ENCODE measurements at regions not wholly inside any gene's neighbourhood (a gene's known extent, or its start where the extent isn't known, plus 50 kb on each side); places are given as distances from the start of the nearest gene placed in this dataset.

DNA sequence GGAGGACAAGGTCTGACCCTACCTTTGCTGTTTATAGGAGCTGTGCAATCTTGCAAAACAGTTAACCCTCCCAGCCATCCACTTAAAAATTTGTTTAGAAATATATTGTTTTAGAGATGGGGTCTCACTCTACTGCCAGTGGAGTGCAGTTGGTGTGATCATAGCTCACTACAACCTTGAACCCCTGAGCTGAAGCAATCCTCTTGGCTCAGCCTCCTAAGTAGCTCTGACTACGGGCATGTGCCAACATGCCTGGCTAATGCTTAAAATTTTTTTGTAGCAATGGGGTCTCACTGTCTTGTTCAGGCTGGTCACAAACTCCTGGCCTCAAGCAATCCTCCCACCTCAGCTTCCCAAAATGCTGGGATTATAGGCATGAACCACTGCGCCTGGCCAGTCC is 120.2 kb upstream of the PJA2 start:
- no peak for DNase-seq (ENCODE audit: low read depth)

- no peak for DNase-seq (ENCODE audit: low read depth)
These were observed 119.7 kb upstream of the PJA2 start for GRCh38 chr5:109529520-109529919.

- no peak for DNase-seq (ENCODE audit: low read depth)
These were observed 114.8 kb upstream of the PJA2 start for GRCh38 chr5:109524555-109524954.

GRCh38 chr5:109524026-109524425 is 114.3 kb upstream of the PJA2 start:
- no peak for DNase-seq (ENCODE audit: low read depth)

DNA sequence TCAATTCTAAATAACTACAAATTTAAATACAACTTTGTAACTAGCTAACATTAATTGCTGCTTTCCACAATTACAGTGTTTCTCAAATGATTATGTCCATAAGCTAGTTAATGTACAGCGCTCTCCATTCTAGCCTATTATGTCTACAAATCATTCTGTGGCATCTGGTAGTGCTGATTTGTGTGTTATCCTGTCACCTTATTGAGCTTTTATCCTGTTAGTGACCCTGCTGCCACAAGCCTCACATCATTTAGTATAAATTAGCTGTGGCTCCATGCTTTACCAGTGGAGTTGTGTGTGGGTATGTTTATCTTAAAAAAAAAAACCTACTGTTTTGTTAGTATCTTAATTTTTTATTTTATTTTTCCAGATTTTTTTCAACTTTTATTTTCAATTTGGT is 112.6 kb upstream of the PJA2 start:
- DNase-seq (ENCODE audit: low read depth) = no peak

DNA sequence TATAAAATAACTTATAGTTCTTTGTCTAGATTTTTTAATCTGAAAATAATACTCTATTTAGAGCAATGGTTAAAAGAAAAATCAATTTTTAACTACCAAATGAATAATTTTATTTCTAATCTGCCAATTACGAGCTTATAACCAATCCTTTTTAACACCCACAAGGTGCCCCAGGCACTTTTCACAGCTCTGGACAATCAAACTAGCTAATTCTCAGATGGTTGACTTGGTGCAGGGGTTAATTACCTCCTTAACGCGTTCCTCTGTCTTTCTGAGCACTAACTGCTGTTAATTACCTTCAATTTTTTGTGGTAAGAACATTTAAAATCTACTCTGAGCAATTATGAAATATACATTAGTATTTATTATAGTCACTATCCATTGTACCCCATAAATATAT is 109.6 kb upstream of the PJA2 start:
- DNase-seq (ENCODE audit: low read depth) = no peak

GRCh38 chr5:109516390-109516789 is 106.6 kb upstream of the PJA2 start:
- peak; percentile 19 for DNase-seq (ENCODE audit: low read depth)

DNA sequence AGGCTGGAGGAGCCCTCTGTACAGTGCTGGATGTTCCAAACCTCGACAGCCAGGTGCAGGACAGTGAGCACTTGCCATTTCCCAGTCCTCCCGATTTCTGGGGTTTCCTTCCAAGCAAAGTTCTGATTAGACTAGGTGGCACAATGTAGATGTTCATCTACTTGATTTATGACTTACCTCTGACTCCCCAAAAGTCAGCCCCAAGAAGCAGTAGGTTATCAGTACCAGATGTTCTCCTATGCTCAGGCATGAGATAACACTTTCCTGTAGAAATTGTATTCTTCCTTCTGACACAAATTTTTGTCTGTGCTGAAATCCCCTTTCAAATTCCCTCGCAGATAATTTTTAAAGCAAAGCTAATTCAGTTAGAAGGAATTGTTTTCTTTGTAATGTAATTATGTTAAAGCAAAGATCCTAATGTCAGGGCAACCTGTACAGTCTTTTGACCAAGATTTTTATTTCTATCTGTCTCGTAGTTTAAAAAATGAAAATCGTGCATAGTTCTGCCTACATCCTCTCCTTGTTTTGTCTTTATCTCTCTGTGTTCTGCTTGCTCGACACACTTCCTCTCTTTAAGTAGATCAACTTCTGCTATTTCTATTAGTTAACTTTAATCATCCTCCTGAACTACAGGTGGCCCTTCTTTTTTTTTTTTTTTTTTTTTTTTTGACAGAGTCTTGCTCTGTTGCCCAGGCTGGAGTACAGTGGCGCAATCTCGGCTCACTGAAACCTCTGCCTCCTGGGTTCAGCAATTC is 102.4 kb upstream of the PJA2 start:
- DNase-seq (ENCODE audit: low read depth) = no peak

- no peak for DNase-seq (ENCODE audit: low read depth)
These were observed 96.8 kb upstream of the PJA2 start for GRCh38 chr5:109506556-109506955.

GRCh38 chr5:109496112-109496511 is 86.3 kb upstream of the PJA2 start:
- no peak for DNase-seq (ENCODE audit: low read depth)

GRCh38 chr5:109487753-109488420 is 78.1 kb upstream of the PJA2 start:
- DNase-seq (ENCODE audit: low read depth) = no peak

DNA sequence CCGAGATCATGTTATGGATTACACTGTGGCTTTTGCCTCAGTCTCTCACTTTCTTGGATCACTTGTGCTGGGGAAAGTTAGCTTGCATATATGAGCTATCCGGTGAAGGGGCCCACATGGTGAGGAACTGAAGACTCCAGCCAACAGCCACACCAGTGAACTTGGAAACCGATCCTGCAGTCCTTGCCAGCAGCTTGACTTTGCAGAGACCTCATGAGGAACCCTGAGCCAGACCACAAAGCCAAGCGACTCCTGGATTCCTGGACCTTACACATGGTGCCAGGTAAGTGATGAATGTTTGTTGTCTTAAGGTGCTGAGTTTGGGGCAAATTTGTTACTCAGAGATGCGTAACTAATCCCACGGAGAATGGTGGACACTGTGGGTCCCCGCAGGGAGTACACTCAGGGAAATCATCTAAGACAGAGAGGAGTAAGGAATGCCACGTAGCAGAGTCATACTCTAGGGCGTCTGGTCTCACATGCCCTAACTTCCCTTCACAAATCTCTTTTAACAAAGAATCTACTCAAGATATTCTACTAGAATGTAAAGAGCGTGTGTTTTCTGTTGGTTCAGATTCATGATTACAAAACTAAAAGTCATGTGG is 76.5 kb upstream of the PJA2 start:
- DNase-seq (ENCODE audit: low read depth) = no peak

- DNase-seq (ENCODE audit: low read depth) = no peak
These were observed 75.3 kb upstream of the PJA2 start for GRCh38 chr5:109485030-109485429.

DNA sequence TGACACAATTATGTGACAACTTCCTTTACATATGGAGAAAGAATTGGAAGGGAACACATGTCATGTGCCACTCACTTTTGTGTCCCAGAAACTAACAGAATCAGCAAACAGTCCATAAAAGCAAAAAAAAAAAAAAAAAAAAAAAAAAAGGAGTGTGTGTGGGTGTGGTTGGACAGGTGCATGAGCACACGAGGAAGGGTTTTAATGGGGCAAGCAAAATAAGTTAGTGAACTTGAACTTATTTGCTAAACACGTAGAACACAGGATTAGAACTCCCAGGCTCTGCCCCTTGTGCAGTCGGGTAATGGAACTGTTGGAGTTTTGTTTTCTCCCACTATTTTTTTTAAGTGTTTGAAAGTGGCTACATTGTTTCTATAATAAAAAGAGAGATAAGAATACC is 74.8 kb upstream of the PJA2 start:
- DNase-seq (ENCODE audit: low read depth) = no peak

GRCh38 chr5:109483395-109483971 is 73.7 kb upstream of the PJA2 start:
- DNase-seq (ENCODE audit: low read depth) = no peak

- no peak for DNase-seq (ENCODE audit: low read depth)
These were observed 73.0 kb upstream of the PJA2 start for GRCh38 chr5:109482748-109483147.

DNA sequence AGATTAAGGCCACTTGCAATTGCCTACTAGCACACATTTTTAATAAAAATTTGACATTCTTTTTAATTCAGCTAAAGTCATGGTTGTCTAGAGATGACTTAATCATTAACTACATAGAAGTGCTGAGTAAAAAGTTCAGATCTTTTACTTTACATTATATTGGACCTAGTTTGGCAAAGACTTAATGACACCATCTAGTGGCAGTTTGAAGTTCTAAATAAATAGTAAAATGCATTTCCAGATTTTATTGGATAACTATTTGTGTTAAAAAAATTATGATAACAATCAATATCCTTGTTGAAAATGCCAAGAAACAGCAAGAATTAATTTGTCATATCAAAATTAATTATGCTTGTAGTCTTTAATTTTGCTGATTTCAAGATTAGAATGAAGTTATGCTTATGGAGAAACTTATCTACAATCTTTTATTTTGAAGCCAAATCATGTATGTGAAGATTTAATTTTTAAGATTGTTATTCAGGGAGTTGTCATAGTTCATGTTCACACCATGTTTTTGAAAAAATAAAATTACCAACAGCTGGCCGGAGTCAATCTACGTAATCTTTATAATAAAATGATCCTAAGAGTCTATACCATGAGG is 69.6 kb upstream of the PJA2 start:
- DNase-seq (ENCODE audit: low read depth) = no peak

DNA sequence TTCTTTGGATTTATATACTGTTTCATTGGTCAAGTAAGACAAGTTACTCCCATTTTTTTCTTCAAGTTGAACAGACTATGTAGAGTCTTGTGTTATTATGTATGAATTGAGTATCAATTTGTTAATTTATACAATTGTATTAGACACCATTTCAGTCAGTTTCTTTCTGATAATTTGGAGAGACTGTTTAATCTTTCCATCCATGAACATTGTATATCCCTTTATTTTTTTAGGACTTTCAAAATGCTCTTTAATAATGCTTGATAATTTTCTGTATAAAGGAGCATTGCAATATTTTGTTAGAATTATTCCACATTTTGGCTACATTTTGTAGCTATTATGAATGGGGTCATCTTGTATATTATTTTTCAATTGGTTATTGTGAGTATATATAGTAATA is 69.1 kb upstream of the PJA2 start:
- no peak for DNase-seq (ENCODE audit: low read depth)

- no peak for DNase-seq (ENCODE audit: low read depth)
These were observed 66.5 kb upstream of the PJA2 start for GRCh38 chr5:109476292-109476691.

DNA sequence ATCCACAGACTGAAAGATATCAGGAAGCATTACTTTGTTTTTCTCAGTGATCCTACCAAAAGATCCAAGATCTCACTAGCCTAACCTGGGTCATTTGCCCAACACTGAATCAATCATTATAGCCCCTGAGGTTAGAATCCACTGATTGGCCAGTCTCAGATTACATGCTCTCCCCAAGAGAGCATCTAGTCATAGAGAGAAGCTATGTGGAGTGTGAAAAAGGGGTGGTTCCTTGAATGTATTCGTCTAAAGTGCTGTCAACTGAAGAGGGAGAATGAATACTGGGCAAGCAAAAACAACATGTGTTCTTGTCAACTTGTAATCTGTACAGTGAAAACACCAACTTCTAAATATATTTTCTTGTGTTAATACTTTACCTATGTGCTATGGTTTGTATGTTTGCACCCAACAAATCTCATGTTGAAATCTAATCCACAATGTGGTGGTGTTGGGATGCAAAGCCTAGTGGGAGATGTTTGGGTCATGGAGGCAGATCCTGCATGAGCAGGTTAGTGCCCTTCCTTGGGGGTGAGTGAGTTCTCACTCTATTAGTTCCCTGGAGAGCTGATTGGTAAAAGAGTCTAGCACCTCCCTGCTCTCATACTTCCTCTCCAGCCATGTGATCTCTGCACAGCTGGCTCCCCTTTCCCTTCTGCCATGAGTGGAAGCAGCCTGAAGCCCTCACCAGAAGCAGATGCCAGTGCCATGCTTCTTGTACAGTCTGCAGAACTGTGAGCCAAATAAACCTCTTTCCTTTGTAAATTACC is 60.3 kb upstream of the PJA2 start:
- no peak for DNase-seq (ENCODE audit: low read depth)

- DNase-seq (ENCODE audit: low read depth) = peak; percentile 85
These were observed 59.1 kb upstream of the PJA2 start for GRCh38 chr5:109468737-109469420.

All from GM04504 (cell line).